HEK293 (cell line): ENCODE measurements at regions not wholly inside any gene's neighbourhood (a gene's known extent, or its start where the extent isn't known, plus 50 kb on each side); places are given as distances from the start of the nearest gene placed in this dataset.

Source experiments
- CTCF ChIA-PET: fragments of 350-600 bp; formaldehyde crosslinking; extraction: SDS; loops from one replicate; lab custom pipeline; 2021; ENCODE audit warnings: antibody characterized with exemption; lab: Yijun Ruan, JAX
- POLR2A ChIA-PET: fragments of 300-600 bp; formaldehyde crosslinking; extraction: SDS; loops from one replicate; lab custom pipeline; 2020; ENCODE audit warnings: antibody characterized with exemption, inconsistent platforms; lab: Yijun Ruan, JAX
- H3K27ac ChIP-seq: fragments of 200-500 bp; sonication (Bioruptor generic); 2 replicates; pipeline ENCODE4 v1.5.1; 2014; ENCODE audit warnings: low read depth, low read length, control low read depth, inconsistent platforms; ENCODE audit errors: extremely low read depth
- H3K36me3 ChIP-seq, 2 experiments: fragments of 200-500 bp in 1 of 2; sonication (Bioruptor generic) in 1 of 2; 1 replicate in 1 of 2; 2 replicates in 1 of 2; pipeline ENCODE4 v1.5.1; 2014 to 2017; ENCODE audit warnings: inconsistent platforms in 2 of 2, low read length in 2 of 2; ENCODE audit not compliant: control insufficient read depth in 2 of 2, insufficient read depth in 1 of 2
- H3K4me1 ChIP-seq: fragments of 200-500 bp; sonication (Bioruptor generic); 2 replicates; pipeline ENCODE4 v1.5.1; 2014; ENCODE audit warnings: mild to moderate bottlenecking, low read length, inconsistent platforms; ENCODE audit not compliant: control insufficient read depth, insufficient read depth
- H3K4me3 ChIP-seq: 2 replicates; pipeline ENCODE4 v1.5.1; 2011; ENCODE audit warnings: low read depth, mild to moderate bottlenecking, control low read depth, low read length, moderate library complexity
- H3K9me3 ChIP-seq: fragments of 200-500 bp; sonication (Bioruptor generic); 2 replicates; pipeline ENCODE4 v1.5.1; 2014; ENCODE audit warnings: low read depth, low read length, inconsistent platforms; ENCODE audit not compliant: control insufficient read depth, insufficient read depth
- TRIM28 ChIP-seq: IDR thresholded peaks from 2 replicates; pipeline ENCODE4 v1.6.1; 2011; ENCODE audit warnings: low read length, control low read depth, borderline replicate concordance
- ZEB2 ChIP-seq: fragments of 450-650 bp; formaldehyde crosslinking; IDR thresholded peaks from 2 replicates; pipeline ENCODE4 v1.5.1; 2016; ENCODE audit warnings: missing biosample characterization, missing genetic modification characterization
- ZNF23 ChIP-seq: fragments of 450-650 bp; formaldehyde crosslinking; IDR thresholded peaks from 2 replicates; pipeline ENCODE4 v1.5.1; 2016; ENCODE audit warnings: missing biosample characterization, missing genetic modification characterization, borderline replicate concordance
- ZNF416 ChIP-seq: fragments of 450-650 bp; formaldehyde crosslinking; IDR thresholded peaks from 2 replicates; pipeline ENCODE4 v1.5.1; 2016; ENCODE audit warnings: missing biosample characterization, missing genetic modification characterization
- ZNF658 ChIP-seq: fragments of 450-650 bp; formaldehyde crosslinking; IDR thresholded peaks from 2 replicates; pipeline ENCODE4; 2016; ENCODE audit warnings: missing biosample characterization, missing genetic modification characterization
- ZNF707 ChIP-seq: fragments of 450-650 bp; formaldehyde crosslinking; IDR thresholded peaks from 2 replicates; pipeline ENCODE4 v1.5.1; 2016; ENCODE audit warnings: missing biosample characterization, missing genetic modification characterization
- ZNF776 ChIP-seq: fragments of 450-650 bp; formaldehyde crosslinking; IDR thresholded peaks from 2 replicates; pipeline ENCODE4 v1.5.0; 2017; ENCODE audit warnings: missing biosample characterization, missing genetic modification characterization, borderline replicate concordance
- ZNF792 ChIP-seq: fragments of 450-650 bp; formaldehyde crosslinking; IDR thresholded peaks from 2 replicates; pipeline ENCODE4 v1.5.1; 2016; ENCODE audit warnings: missing biosample characterization, missing genetic modification characterization
- TF ChIP-seq, protein P1 (sequence below): fragments of 450-650 bp; IDR thresholded peaks from 2 replicates; pipeline ENCODE4 v1.5.1; 2018; ENCODE audit warnings: missing biosample characterization, mild to moderate bottlenecking, missing genetic modification characterization
- TF ChIP-seq, protein P2 (sequence below): fragments of 450-650 bp; formaldehyde crosslinking; IDR thresholded peaks from 2 replicates; pipeline ENCODE4 v1.5.1; 2016; ENCODE audit warnings: missing biosample characterization, missing genetic modification characterization, low read depth
- TF ChIP-seq, protein P3 (sequence below): fragments of 450-650 bp; formaldehyde crosslinking; IDR thresholded peaks from 2 replicates; pipeline ENCODE4 v1.5.0; 2017; ENCODE audit warnings: missing biosample characterization, missing genetic modification characterization, borderline replicate concordance
- TF ChIP-seq, protein P4 (sequence below): fragments of 450-650 bp; formaldehyde crosslinking; IDR thresholded peaks from 2 replicates; pipeline ENCODE4 v1.5.1; 2016; ENCODE audit warnings: missing biosample characterization, missing genetic modification characterization, borderline replicate concordance
- TF ChIP-seq, protein P5 (sequence below): fragments of 450-650 bp; formaldehyde crosslinking; IDR thresholded peaks from 2 replicates; pipeline ENCODE4; 2016; ENCODE audit warnings: missing biosample characterization, missing genetic modification characterization

DNA sequence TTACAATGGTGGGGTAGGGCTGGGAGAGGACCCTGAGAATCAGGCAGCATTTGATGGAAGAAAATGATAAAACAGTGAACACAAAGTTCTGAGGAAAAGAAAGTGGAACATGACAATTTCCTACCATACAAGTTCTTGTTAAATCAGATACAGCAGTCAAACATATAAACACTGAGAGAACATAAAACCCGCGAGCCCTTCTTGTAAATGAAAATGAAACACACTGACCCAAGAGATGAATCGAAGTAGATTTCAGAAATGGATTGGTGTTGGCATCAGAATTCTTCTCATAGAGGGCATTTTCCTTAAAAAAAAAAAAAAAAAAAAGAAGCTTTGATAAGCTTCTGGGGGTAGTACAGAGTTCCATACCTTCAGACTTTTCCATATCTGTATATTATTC is 134.7 kb upstream of the TMEM45B start:
- ChIA-PET CTCF (interaction anchor here (2.9 kb wide), 1 partner anchor 14 kb away, joined by 12 read pairs; no protein-coding TSS in a partner anchor), POLR2A (no interaction called here)
- TF ChIP-seq ZNF23, result no peak
- TF ChIP-seq, protein P1, sequence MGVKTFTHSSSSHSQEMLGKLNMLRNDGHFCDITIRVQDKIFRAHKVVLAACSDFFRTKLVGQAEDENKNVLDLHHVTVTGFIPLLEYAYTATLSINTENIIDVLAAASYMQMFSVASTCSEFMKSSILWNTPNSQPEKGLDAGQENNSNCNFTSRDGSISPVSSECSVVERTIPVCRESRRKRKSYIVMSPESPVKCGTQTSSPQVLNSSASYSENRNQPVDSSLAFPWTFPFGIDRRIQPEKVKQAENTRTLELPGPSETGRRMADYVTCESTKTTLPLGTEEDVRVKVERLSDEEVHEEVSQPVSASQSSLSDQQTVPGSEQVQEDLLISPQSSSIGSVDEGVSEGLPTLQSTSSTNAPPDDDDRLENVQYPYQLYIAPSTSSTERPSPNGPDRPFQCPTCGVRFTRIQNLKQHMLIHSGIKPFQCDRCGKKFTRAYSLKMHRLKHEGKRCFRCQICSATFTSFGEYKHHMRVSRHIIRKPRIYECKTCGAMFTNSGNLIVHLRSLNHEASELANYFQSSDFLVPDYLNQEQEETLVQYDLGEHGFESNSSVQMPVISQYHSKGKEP (tag by site-specific recombination), result no peak
- Histone ChIP-seq H3K4me3 (no peak overlapping the region), H3K36me3 (no peaks in the 10 kb centered on the region), H3K4me1 (no peaks in the 10 kb centered on the region), H3K9me3 (no peaks in the 10 kb centered on the region), H3K27ac (no peak overlapping the region)

DNA sequence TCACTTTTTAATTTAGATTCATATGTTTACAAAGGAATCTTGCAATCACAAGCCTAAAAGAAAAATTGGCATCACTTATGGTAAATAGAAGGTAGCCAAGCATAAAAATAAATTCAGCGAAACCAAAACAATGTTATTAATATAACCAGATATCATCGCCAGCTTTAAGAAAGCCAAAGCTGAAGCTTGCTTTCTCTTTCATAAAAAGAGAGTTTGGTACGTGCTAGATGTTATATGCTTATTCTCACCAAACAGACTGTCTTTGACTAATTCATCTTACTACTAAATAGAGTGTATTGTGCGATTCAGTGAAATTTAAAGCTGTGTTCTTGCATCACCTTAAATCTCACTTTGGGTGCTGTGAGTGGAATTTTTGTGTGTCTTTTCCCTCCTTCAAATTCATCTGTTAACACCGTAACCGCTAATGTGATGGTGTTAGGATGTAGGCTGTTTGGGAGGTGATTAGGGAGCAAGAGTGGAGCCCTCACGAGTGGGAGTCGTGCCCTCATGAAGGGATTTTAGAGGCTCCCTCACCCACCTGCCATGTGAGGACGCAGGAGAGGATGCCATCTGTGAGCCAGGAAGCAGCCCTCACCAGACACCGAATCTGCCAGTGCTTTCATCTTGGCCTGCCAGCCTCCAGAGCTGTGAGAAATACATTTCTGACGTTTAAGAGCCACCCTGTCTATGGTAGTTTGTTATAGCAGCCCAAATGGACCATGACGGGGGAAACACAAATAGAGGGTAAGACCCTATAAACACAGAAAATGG is 134.1 kb upstream of the TMEM45B start:
- POLR2A ChIA-PET, result no interaction called here

DNA sequence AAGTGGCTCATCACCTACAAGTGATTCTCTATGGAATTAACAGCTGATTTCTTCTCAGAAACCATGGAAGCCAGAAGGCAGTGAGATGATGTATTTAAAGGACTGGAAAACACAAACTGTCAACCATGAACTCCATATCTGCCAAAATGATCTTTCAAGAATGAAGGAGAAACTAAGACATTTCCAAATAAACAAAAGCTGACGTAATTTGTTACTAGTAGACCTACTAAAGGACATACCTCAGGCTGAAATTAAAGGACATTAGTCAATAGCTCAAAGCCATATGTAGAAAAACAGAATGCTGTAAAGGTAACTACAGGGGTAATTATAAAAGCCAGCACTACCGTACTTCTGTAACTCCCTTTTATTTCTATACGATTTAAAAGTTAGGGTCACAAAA is 129.4 kb upstream of the TMEM45B start:
- Histone ChIP-seq H3K4me1 (no peaks in the 10 kb centered on the region), H3K4me3 (no peak overlapping the region), H3K27ac (no peak overlapping the region), H3K9me3 (no peaks in the 10 kb centered on the region), H3K36me3 (no peaks in the 10 kb centered on the region)
- ChIA-PET CTCF (interaction anchor here (2.3 kb wide), 1 partner anchor 9 kb away, joined by 10 read pairs; no protein-coding TSS in a partner anchor), POLR2A (no interaction called here)
- TF ChIP-seq ZNF776 (tag by site-specific recombination), result no peak
- TF ChIP-seq TRIM28, result peak; percentile 41; the same call in 1 of the 2 replicates

More for the DNA sequence above, 134.1 kb upstream of the TMEM45B start:
- no peaks in the 10 kb centered on the region for H3K4me1 ChIP-seq
- H3K9me3 ChIP-seq, result no peaks in the 10 kb centered on the region
- H3K36me3 ChIP-seq, result no peaks in the 10 kb centered on the region
- no peak overlapping the region for H3K27ac ChIP-seq
- TF ChIP-seq ZNF792 (no peak), ZEB2 (no peak), ZNF658 (tag by site-specific recombination) (no peak), ZNF416 (tag by site-specific recombination) (no peak), ZNF707 (tag by site-specific recombination) (no peak)
- TF ChIP-seq, protein P2, sequence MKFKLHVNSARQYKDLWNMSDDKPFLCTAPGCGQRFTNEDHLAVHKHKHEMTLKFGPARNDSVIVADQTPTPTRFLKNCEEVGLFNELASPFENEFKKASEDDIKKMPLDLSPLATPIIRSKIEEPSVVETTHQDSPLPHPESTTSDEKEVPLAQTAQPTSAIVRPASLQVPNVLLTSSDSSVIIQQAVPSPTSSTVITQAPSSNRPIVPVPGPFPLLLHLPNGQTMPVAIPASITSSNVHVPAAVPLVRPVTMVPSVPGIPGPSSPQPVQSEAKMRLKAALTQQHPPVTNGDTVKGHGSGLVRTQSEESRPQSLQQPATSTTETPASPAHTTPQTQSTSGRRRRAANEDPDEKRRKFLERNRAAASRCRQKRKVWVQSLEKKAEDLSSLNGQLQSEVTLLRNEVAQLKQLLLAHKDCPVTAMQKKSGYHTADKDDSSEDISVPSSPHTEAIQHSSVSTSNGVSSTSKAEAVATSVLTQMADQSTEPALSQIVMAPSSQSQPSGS (tag by site-specific recombination), result no peak
- TF ChIP-seq, protein P3, sequence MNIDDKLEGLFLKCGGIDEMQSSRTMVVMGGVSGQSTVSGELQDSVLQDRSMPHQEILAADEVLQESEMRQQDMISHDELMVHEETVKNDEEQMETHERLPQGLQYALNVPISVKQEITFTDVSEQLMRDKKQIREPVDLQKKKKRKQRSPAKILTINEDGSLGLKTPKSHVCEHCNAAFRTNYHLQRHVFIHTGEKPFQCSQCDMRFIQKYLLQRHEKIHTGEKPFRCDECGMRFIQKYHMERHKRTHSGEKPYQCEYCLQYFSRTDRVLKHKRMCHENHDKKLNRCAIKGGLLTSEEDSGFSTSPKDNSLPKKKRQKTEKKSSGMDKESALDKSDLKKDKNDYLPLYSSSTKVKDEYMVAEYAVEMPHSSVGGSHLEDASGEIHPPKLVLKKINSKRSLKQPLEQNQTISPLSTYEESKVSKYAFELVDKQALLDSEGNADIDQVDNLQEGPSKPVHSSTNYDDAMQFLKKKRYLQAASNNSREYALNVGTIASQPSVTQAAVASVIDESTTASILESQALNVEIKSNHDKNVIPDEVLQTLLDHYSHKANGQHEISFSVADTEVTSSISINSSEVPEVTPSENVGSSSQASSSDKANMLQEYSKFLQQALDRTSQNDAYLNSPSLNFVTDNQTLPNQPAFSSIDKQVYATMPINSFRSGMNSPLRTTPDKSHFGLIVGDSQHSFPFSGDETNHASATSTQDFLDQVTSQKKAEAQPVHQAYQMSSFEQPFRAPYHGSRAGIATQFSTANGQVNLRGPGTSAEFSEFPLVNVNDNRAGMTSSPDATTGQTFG, result no peak
- TF ChIP-seq, protein P4, sequence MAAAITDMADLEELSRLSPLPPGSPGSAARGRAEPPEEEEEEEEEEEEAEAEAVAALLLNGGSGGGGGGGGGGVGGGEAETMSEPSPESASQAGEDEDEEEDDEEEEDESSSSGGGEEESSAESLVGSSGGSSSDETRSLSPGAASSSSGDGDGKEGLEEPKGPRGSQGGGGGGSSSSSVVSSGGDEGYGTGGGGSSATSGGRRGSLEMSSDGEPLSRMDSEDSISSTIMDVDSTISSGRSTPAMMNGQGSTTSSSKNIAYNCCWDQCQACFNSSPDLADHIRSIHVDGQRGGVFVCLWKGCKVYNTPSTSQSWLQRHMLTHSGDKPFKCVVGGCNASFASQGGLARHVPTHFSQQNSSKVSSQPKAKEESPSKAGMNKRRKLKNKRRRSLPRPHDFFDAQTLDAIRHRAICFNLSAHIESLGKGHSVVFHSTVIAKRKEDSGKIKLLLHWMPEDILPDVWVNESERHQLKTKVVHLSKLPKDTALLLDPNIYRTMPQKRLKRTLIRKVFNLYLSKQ, result no peak
- TF ChIP-seq, protein P5, sequence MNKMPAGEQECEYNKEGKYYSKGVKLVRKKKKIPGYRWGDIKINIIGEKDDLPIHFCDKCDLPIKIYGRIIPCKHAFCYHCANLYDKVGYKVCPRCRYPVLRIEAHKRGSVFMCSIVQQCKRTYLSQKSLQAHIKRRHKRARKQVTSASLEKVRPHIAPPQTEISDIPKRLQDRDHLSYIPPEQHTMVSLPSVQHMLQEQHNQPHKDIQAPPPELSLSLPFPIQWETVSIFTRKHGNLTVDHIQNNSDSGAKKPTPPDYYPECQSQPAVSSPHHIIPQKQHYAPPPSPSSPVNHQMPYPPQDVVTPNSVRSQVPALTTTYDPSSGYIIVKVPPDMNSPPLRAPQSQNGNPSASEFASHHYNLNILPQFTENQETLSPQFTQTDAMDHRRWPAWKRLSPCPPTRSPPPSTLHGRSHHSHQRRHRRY (tag by site-specific recombination), result no peak
- no peak overlapping the region for H3K4me3 ChIP-seq
- CTCF ChIA-PET, result no interaction called here
